ENCODE measurements at regions not wholly inside any gene's neighbourhood (a gene's known extent, or its start where the extent isn't known, plus 50 kb on each side); places are given as distances from the start of the nearest gene placed in this dataset.
"Not testable (repeated sequence)": the region's sequence is repeated elsewhere in the genome, so short reads cannot be mapped to it uniquely, and the experiment has no call there.

DNA sequence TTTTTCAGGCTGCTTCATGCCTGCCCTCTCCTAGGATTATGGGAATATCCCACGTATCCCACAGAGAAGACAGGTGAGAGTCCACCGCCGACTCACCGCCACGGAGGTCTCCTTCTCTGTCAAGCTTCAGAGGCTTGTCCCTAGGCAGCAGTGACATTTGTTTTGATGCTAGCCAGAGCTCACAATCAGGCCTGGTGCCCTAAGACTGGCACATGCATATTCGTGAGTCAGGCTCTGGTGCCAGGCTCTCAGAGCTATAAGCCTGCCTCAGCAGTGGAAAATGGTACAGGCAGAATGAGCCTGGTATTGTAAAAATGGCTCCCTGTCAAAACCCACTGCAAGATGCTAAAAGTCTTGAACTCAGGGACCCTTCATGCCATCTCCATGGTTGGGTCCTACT is 65.5 kb downstream of the RBMY1A1 start:
- no peak for DNase-seq

DNA sequence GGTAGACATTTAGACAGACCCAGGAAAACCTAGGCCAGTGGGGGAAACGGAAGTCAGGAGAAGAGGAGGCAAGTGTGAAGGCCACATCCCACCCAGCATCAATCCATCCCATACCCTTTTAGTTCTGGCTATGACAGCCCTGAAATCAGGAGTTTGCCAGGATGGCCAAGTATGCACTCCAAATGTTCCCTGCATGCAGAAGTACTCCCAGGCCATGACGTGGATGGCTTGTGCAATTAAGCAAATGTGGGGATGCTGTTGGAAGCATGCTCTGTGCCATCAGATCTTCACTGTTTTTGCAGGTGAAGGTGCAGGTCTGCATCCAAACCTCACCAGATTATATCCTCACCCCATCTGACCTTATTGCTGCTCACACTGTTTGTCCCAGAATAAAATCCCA is 66.8 kb downstream of the RBMY1A1 start:
- DNase-seq = no peak

DNA sequence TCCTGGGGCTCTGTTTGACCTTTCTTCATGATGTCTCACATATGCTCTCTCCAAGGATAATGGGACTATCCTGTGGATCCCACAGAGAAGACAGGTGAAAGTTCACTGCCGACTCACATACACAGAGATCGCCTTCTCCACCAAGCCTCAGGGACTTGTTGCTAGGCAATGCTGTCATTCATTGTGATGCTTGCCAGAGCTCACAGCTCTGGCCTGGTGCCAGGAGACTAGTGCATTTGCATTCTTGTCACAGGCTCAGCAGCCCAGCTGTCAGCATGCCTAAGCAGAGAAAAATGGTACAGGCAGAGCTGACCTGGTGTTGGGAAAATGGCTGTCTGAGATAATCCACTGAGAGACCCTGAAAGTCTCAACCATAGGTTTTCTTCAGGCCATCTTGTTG is 67.9 kb downstream of the RBMY1A1 start:
- DNase-seq = peak; percentile 78

DNA sequence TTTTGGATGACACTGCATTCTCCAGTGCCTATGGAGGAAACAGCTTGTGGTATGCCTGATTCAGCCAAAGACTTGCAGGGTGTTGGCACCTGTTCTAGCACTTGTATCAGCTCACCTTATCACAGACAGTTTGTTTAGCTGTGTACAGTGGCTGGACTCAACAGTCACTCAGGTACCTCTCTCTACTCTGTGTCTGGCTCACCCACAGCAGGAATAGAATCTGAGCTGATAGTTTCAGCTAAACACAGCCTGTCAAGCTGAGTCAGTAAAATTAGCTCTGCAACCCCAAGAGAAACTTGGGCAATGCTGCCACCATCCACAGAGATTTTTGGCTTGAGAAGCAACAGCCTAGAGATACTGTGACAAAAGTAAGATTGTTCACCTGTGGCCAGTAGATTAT is 101.5 kb downstream of the RBMY1A1 start:
- no peak for DNase-seq

DNA sequence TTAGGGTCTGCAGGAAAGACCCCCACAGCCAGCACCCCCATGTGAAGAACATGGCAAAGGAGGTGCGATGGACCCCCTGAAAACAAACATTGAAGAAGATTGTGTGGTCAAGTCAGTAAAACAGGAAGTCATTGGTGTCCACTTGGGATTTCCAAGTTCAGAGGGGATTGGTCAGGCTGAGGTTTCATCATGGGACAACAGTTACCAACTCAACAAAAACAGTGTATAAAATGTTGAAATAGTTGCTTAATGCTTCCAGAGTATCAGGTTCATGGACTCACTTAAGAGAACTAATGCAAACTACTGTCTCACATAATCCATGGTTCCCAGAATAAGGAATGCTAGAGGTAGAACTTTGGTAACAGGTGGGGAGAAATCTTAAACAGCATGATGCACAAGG is 115.8 kb downstream of the RBMY1A1 start:
- DNase-seq = no peak

DNA sequence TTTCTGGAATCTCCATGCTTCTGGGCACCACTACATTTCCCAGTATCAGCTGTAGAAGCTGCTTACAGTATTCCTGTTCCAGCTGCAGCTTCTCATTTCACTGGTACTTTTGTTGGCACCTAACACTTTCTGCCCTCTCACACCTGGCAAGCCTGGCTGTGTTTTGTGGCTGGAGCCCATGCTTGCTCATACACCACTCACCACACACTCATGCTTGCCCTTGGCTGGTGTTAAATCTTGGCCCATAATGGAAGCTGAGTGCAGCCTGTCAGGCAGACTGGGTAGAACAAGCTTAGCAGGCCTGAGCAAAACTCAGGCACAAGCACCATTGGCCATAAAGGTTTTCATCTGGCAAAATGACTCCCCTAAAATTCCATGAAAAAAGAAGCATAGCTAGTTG is 124.4 kb downstream of the RBMY1A1 start:
- DNase-seq = not testable (repeated sequence)

DNA sequence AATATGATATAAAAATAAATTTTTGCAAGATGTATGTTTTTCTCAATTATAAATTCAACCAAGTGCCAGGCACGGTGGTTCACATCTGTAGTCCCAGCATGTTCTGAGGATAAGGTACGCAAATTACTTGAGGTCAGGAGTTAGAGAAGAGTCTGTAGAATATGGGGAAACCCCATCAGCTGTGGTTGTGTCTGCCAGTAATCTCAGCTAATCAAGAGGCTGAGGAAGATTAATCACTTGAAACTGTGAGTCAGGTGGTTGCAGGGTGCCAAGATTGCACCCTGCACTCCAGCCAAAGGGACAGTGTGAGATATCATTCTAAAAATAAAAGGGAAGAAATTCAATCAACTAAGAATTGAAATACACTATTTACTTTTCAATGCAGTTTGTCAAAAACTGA is 144.9 kb downstream of the RBMY1A1 start:
- not testable (repeated sequence) for DNase-seq

DNA sequence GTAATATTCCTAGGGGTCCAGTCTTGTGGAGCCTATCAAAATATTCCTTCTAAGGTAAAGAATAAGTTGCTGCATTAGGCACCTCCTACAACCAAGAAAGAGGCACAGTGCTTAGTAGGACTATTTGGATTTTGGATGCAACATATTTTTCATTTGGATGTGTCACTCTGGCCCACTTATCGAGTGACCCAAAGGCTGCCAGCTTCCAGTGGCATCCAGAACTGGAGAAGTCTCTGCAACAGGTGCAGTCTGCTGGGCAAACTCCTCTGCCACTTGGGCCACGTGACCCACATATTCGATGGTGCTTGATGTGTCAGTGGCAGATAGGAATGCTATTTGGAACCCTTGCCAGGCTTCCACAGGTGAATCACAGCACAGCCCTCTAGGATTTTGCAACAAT is 151.7 kb downstream of the RBMY1A1 start:
- DNase-seq = not testable (repeated sequence)

DNA sequence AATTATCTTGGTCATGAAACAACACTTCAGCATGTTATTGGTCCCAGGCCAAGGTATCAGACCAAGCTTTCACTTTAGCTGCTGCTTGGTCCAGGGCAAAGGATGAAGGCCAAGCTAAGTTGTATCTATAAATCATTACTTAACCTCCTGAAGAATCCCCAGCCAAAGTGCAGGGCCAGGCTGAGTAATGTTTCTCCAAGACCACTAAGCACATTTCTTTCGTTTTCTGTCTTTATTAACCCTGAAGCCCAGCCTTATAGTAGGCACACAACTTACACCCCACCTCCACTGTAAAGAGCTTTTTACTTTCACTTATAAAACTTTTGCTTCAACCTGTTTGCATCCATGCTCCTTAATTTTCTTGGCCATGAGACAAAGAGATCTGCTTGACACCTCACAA is 167.3 kb downstream of the RBMY1A1 start:
- DNase-seq = not testable (repeated sequence)

DNA sequence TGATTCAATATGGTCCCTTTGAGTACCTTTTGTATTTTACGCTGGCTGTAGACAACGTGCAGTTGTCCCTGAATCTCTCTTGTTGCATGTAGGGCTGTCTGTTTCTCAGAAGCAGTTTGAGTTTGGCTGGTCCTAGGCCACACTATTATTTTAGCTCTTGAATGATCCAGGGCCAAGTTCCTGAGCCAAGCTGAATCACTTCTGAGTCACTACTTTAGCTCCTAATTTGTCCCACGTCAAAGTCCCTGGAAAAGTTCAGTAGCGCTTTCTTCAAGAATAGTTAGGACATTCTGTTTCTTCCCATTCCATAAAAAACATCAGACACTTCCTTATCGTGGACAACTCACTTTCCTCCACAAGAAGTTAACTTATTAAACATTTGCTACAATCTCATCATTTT is 168.2 kb downstream of the RBMY1A1 start:
- not testable (repeated sequence) for DNase-seq

DNA sequence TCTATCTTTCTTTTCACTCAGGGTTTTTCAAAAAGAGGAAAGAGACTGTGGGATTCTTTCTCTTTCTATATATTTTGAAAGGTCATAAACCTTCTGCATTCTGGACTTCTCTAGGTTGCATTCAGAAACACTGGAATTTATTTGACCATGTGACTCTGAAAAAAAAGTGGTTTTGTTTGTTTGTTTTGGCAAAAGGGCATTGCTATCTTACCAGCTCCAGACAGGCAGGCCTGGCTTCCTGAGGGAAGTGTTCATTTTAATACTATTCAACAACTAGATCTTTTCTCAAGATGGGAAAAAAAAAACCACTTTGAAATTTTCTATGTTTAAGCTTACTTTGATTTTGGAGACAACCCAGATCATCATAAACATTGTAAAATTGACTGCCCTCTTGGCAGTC is 170.6 kb downstream of the RBMY1A1 start:
- no peak for DNase-seq

DNA sequence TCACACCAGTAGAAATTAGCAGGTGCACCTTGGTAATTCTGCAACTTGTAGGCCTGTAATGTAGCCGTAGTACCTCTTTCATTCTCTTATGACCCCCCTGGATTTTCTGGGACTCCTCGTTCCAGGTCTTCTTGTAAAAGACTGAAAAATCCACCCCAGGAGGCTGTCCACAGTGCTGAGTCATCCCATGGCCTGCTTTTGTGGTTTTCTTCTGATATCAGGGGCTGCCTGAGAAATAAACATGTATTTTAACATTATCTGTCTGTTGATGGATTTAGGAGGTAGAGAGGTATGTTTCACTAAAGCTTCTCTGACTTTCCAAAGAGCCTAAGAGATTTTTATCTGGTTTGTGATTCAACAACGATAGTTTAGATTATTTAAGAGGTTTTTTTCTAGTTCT is 171.9 kb downstream of the RBMY1A1 start:
- DNase-seq = not testable (repeated sequence)

DNA sequence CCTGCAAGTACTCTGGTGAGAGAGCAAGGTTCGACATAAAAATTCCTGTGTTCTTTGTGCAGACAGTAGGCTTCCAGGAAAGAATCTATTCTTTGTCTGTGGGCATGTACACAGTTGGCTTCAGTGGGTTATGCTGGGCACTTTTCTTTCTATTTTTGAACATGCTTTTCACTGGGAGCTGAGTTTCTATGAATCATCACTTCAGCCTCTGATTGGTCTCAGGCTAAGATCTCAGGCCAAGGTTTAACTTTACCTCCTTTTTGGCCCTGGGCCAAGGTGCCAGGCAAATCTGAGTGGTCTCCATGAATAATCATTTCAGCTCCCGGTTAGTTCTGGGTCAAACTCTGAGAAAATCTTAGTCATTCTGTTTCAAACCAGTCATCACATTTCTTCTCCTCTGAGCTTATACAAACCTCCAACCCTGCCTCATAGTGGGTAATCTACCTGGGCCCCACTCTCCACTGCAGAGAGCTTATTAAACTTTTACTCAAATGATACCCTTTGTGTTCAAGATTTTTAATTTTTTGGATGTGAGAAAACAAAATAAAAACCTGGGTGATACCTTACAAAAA is 158.8 kb downstream of the RBMY1D start:
- DNase-seq = not testable (repeated sequence)

DNA sequence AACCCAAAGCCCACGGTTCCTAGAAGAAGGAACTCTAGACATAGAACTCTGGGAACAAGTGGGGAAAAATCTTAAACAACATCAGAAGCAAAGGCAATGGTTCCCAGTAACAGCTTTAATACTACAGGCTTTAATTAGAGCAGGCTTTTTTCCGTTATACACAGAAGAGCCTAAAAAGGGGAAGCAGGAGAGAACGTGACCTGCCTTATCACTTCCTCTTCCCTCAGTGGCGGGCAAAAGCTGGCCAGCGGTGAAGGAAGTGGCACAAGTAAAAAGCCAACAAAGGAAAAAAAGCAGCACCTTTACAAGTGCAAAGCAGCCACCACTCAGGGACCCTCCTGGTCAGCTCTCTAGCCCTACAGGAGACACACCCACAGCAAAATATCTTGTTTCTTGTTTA is 149.3 kb downstream of the RBMY1D start:
- not testable (repeated sequence) for DNase-seq

DNA sequence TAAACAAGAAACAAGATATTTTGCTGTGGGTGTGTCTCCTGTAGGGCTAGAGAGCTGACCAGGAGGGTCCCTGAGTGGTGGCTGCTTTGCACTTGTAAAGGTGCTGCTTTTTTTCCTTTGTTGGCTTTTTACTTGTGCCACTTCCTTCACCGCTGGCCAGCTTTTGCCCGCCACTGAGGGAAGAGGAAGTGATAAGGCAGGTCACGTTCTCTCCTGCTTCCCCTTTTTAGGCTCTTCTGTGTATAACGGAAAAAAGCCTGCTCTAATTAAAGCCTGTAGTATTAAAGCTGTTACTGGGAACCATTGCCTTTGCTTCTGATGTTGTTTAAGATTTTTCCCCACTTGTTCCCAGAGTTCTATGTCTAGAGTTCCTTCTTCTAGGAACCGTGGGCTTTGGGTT is 134.1 kb downstream of the RBMY1D start:
- not testable (repeated sequence) for DNase-seq

DNA sequence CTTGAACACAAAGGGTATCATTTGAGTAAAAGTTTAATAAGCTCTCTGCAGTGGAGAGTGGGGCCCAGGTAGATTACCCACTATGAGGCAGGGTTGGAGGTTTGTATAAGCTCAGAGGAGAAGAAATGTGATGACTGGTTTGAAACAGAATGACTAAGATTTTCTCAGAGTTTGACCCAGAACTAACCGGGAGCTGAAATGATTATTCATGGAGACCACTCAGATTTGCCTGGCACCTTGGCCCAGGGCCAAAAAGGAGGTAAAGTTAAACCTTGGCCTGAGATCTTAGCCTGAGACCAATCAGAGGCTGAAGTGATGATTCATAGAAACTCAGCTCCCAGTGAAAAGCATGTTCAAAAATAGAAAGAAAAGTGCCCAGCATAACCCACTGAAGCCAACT is 126.5 kb downstream of the RBMY1D start:
- DNase-seq = not testable (repeated sequence)

DNA sequence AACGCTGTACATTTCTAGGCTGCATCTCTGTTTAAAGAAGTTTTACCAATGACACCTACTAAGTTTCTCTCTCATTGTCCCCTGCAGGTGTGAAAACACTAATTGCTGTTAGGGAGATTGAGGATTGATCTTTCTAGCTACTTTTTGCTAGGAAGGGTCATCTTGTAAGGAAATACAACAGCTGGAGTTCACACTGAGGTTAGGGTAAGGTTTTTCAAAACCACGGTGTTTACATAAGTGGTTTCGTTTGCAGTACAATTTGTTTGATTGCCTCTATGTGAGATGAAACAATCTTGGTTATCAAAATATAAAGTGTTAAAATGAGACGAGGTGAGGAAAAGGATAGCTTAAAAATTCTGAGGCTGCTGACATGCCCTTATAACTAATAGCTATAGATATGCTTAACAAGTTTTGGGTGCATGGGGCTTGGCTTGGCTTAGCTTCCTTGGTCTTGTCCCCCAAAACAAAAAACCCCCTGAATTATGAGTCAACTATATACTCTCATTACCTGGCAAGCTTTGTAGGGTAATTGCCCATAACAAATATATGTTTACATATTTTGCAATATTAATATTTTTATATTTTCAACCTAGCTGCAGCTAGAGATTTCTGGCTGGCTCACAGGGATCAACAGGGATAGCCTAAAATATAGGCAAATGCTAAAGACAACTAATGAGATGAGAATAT is 112.0 kb downstream of the RBMY1D start:
- DNase-seq = not testable (repeated sequence)

DNA sequence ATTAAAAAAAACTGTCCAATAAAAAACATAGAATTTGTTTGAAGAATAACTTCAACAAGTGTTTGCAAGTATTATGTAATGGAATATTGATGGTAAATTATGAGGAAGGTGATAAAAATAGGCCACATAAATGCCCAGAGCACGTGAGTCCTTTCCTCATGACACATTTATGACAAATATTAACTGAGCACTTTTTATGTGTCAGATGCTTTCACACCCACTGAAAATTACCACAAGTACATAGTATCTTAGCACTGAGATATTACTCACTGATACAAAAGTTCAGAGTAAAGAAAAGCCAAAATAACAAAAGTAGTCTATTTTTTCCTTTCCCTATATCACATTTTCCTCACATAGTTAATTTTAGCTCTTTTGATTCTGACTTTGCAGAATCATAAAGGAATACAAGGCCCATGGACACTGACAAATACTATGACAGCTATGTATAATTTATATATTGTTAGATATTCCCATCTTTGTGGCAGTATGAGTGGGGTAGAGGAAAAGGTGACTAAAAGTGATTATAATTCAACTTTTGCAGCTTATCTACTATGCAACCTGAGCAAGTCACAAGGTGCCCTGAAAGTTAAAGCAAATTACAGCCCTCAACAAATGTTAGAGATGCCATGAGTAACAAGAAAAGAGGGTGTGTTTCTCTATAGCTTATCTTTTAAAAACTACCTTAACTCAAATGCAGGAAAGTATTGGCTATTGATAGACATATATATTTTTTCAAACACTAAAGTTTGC is 80.7 kb downstream of the RBMY1D start:
- no peak for DNase-seq

DNA sequence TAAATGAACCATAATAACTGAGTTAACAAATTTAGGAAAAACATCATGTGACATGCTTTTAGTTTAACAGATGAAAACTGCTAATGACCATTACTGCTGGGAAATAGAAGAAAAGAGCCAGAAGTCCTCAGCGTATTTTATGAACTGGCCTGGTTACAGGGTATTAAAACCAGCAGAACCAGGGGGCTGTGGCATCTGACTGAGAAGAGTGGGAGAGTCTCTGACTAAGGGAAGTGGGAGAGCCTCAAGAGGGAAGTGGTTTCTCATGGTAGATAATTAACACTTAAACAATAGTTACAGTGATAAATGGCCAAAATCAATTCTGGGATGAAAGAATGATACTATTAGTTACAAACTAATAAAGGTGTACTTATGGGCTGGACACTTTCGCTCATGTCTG is 79.8 kb downstream of the RBMY1D start:
- no peak for DNase-seq

DNA sequence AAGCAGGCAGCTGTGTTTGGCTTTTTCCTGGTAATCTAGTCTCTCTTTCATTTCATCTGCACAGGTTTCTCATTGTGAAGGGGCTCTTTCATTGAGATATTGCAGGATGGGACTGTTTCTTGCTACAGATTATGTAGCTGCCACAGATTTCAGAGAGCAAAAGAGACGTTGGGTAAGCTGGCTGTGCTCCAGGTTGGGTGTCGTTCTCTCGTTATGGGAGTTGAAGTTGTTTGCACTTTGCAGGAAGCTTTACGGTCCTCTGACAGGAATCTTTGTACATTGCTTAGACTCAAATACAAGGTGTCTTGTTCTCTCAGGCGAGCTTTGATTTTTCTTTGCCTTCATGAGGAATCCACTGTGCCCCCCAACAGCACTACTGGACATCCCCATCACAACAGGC is 72.4 kb downstream of the RBMY1D start:
- no peak for DNase-seq

DNA sequence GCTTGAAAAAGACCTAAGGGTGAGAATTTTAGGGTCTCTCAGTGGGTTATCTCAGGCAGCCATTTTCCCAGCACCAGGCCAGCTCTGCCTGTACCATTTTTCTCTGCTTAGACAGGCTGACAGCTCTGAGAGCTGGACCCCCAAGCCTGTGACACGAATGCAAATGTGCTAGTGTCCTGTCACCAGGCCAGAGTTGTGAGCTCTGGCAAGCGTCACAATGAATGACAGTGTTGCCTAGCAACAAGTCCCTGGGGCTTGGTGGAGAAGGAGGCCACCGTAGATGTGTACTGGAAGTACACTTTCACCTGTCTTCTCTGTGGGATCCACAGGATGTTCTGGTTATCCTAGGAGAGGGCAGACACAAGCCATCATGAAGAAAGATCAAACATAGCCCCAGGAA is 66.7 kb downstream of the RBMY1D start:
- no peak for DNase-seq

Measured in NCI-H2171 (cell line).